GM19328 (cell line): ENCODE measurements at regions not wholly inside any gene's neighbourhood (a gene's known extent, or its start where the extent isn't known, plus 50 kb on each side); places are given as distances from the start of the nearest gene placed in this dataset.

Experiments
- ATAC-seq: cut with Tn5 transposase; IDR thresholded peaks from one replicate; pipeline ENCODE4 v1.9.1; 2021; ENCODE audit warnings: mild to moderate bottlenecking, moderate library complexity; ENCODE audit not compliant: unreplicated experiment

DNA sequence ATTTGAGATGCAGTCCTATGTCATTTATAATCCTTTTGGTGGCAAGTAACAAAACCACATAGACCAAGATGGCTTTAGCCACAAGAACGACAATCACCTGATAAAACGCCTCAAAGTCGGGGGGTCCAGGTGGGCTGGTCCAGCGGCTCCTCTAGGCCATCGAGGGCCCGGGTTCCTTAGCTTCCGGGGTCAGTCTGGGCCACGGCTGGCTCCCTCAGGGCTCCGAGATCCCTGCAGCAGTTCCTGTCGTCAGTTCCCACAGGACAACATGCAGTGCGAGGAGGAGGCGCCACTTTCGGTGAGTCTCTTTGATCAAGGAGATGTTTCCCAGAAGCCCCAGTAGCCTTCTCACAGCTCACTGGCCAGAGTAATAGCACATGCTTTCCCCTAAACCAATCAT, 574.6 kb downstream of the AACS start:
- no peak for ATAC-seq

DNA sequence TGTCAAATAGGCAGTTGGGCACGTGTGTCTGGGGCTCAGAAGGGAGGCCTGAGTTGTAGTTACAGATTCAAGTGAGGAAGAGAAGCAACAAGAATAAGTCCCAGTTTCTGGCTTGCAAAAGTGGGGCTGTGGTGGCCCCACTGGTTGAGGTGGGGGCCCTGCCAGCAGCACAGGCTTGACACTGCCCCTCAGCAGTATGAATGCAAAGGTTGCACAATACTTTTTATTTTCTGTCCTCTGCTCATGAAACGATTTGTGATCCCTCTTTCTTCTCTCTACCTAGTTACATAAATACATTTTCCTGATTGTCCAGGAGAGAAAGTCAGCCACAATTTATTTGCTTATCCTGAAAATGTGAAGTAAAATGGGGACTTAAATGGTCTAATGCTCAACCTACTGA, 577.8 kb downstream of the AACS start:
- ATAC-seq, result no peak

DNA sequence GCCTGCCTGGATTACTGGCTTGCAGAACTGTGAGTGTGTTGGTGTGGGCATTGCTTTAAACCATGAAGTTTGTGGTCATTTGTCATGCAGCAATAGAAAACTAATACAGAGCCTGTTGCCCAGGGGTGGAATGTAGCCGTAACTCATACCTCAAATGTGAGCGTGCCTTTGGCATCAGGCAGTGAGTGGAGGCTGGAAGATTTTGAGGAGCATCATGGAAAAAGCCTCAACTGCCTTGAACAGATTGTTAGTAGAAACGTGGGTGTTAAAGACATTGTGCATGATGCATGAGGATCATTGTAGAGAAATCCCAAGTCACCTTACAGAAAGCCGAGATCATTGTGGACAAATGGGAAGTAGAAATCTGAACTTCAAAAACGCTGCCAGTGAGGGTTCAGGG, 580.5 kb downstream of the AACS start:
- ATAC-seq, result no peak

DNA sequence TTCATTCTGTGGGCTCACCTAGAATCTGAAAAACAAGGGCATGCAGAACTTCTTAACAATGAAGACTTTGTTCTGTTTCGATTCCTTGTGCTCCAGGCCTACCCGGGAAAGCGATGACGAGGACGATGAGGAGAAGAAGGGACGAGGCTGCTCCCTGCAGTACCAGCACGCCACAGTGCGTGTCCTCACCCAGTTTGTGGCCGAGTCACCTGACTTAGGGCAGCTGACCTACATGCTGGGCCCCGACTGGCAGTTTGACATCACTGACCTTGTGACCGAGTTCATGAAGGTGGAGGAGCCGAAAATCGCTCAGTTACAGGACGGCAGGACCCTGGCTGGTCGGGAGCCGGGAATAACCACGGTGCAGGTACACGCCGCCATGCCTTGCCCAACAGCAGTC, 585.4 kb downstream of the AACS start:
- ATAC-seq, result no peak

DNA sequence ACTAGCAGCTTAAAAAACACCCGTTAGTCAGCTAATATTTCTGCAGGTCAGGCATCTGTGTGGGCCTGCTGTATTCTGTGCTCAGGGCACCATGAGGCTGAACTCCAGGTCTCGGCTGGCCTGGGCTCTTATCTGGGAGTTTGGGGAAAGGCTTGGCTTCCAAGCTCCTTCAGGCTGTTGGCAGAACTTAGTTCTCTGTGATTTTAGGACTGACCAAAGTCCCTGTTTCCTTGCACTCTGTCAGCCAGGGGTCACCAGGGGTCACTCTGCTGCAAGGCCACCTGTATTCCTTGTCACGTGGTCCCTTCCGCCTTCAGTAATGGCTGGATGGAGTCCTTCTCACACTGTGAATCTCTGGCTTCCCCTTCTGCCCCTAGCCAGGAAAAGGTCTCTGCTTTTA, 586.4 kb downstream of the AACS start:
- ATAC-seq, result no peak

DNA sequence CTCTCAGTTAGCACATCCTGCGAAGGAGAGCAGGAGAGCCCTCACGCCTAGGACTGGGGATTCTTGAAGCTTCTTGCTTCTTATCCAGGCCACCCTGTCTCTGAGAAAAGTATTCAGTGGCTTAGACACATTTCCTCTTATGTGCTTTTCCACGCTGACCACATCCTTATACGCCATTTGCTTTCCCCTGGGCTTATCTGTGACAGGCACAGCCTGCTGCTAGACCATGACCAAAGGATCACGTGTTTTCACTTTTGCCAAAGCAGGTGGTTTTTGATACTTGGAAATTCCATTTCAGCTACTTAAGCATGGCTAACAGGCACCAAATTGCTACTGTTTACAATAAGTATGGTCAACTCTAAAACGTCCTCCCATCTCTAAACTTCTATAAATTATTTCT, 587.4 kb downstream of the AACS start:
- ATAC-seq, result no peak

DNA sequence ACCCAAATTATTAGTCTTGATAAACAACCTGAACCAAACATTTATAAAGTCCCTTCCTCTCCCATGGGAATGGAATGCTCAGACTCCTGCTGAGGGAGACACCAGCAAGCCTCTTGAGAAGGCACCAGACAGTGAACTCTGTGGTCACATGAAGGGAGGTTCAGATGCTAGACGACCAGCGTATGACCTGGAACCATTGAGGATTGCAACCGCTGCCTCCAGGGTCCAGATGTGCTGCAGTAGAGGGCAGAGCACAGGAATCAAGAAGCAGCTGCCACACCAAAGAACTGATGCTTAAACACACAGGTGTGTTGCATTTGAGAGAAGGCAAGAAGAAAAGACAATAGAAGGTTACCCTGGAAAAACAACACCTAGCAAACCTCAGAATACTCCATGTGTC, 592.4 kb downstream of the AACS start:
- no peak for ATAC-seq

DNA sequence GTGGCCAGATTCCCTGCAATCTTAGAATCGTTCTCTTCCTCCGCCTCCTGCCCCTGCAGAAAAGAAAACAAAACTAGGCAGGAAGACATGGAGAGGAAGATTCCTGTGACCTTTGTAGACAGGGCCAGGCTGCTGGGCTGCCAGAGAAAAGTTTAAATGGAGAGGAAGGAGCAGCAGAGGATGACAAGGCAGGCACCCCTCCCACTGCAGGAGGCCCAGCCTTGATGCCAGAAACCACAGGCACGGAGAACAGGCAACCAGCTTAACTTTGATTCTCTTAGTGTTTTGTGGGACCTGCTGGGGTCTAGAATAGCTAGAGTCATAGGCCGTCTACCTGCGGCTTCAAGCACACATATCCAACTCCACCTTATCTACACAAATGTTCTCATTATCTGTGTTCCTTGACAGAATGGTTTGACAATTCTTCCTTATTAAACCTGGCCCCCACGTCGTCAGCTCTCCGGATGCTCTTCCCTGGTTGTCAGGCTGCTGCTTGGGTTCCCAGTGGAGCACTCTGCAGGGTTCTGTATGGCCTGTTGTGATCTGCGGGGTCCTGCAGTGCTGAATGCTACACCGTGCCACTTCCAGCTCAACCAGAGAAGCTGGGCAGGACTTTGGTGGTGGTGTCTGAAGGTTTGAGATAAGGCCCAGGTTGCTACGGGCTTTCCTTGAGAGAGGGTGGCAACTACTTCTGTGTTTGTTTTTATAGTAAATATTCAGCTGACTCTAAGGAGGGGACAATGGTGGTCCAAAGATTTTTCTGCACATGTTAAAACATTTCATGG, 609.5 kb downstream of the AACS start:
- no peak for ATAC-seq

DNA sequence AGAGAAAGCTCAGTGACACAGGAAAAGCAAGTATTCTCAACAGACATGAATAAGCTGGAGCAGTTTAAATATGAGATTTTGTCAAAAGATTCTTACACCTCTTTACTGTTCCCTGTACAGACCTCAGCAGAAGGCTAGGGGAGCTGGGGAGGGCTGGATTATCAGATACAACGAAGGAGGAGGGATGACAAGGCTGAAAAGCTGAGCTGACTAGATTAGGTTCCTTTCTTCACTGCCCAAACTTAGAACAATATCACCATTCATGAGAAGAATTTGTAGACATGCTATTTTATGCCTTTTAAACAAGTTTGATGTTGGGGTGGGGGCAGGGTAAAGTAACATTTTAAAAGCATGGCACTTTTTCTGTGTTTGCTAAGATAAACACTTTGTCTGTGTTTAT, 611.1 kb downstream of the AACS start:
- ATAC-seq, result no peak

DNA sequence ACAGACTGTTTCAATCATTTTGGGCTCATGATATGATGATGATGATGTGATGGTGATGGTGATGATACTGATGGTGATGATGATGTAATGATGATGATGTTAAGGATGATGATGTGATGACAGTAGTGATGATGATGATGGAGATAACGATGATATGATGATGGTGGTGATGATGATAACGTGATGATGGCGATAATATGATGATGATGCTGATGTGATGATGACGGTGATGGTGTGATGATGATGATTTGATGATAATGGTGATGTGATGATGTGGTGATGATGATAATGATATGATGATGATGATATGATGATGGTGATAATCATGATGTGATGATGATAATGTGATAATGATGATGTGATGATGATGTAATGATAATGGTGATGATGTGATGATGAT, 612.6 kb downstream of the AACS start:
- ATAC-seq, result no peak

DNA sequence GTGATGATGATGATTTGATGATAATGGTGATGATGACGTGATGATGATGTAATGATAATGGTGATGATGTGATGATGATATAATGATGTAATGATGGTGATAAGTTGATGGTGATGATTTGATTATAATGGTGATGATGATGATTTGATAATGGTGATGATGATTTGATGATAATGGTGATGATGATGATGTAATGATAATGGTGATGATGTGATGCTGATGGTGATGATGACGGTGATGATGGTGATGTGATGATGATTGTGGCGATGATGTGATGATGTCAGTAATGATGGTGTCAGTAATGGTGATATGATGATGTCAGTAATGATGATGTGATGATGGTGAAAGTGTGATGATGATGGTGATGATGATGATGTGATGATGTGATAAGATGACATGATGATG, 613.4 kb downstream of the AACS start:
- no peak for ATAC-seq

DNA sequence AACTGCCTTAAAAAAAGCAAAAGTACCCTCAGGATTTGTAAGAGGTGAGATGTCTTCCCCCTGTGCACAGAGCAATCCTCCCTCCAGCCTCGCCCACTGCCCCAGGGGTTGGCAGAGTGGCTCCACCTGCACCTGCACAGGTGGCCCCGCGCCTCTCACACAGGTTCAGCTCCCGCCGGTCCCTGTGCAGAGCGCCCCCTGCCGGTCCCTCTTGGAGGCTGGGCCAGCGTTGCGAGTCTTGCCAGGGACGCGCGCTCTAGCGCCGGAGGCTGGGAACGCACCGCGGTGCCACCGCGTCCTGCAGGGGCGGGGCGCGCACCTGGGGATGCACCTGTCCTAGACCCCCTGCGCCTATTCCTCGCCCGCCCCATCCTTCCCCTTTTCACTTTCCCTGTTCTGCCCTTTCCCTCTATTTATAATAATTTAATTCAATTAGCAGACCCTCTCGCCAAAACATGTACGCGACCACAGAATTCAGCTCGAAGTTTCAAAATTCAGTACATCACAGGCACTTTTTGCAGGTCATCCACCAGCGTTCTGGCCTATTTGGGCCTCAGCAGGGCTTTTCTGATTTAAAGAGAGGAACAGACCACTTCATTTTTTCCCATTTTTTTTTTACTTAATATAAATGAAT, 618.6 kb downstream of the AACS start:
- no peak for ATAC-seq

DNA sequence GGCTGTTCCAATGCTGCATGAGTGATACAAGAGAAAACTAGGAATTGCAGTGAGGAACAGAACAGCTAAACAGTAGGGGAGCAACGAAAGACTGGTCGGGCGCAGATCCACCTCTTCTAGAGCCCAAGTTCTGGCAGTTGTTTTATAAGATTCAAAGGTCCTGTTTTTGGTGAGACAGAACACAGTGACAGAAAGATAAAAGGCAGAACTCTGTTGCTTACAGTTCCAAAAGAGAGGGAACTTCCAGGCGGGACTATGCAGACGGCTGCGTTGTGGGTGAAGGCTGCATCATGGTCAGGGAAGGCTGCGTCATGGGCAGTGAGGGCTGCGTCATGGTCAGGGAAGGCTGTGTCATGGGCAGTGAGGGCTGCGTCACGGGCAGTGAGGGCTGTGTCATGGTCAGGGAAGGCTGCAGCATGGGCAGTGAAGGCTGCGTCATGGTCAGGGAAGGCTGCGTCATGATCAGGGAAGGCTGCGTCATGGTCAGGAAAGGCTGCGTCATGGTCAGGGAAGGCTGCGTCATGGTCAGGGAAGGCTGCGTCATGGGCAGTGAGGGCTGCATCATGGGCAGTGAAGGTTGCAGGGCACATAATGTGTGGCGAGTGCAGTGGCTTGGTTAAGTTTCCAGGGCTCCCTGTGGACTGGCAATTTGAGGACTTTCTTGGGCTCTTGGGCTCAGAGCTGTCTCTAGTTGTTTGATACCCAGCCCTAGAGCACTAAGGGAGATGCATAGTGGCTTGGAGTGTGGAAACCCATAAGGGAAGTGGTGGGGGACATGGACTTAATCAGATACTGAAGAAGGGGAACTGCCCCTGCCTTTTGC, 619.9 kb downstream of the AACS start:
- ATAC-seq, result no peak

DNA sequence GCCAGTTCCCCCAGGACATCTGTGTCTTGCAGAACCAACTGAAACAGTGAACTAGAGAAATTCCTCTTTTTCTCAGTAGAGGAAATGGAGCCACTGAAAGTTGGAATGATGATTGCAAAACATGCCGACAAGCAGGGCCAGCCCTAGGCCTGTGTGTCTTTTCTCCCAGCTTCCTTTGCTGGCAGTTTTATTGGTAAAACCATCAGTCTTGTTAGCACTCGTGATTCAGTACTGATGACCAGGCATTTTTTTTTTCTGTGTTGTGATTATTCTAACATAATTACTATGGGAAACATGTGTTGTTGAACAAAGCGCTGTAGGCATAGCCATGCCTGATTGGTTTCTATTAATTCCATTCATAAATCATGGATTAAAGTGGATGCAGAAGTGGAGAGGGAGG, 620.7 kb downstream of the AACS start:
- no peak for ATAC-seq

DNA sequence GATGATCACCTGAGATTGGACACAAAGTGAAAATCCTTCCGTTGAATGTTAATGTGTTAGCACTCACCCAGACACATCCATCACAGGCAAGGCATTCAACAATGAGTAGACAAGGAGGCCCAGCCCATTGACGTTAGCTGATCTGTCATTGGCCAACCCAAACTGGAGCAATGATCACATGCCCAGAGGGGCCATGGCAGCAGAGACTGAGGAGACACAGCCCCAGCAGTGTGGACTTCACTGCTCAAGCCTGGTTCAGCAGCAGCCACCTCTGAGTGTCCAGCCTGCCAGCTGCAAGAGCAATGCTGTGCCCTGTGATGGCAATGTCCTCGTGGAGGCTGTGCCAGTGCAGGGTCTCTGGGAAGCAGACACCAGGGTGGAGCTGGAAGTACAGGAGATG, 622.2 kb downstream of the AACS start:
- ATAC-seq, result no peak

DNA sequence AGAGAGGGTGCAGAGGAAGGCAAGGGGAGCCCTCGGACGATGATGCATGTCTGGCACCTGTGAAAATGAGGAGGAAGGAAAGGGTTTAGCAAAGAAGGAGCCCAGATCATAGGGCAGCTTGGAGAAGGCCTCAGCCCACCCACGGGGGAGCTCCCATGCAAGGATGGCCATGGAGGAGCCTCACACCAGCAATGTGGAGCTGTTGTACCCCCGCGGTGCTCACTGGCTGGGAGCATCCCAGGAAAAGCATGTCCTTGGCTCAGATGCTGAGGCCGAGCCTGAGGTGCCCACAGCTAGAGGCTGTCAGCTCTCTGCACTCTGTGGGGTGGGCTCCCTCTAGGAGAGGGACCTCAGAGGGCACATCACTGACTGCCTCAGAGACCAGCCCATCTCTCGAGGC, 622.6 kb downstream of the AACS start:
- ATAC-seq, result no peak

DNA sequence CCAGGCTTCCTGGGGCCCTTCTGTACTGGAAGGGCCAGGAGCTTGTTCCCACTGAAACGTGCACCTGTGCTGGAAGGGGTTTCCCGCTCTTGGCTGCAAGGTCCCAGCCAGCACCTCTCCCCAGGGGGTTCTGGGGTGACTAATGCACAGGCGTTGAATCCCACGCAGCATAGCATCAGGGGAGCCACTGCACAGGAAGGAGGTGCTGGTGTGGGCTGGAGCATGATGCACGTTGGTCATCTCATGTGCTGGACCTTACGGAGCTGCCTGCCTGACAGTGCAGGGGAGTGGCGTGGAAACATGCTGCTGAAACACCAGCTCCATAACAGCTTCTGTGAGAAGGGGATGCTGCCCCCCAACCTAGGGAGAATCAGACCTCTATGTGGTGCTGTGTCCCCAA, 623.0 kb downstream of the AACS start:
- ATAC-seq, result no peak

DNA sequence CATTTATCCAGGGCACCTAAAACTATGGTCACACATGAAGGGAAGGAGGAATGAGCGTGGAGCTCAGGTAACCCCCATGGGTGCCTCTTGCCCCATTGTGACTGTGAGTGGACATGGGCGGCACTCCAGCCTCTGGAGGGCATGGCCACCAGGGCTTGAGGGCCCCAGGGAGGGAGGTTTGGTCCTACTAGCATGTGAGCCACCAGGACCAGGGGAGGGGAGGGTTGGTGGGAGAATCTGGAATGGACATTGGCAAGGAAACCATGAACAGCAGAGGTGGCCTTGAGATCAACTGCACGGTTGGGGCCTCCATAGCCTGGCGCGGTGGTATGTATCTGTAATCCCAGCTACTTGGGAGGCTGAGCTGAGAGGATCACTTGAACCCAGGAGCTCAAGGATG, 623.6 kb downstream of the AACS start:
- ATAC-seq, result no peak

DNA sequence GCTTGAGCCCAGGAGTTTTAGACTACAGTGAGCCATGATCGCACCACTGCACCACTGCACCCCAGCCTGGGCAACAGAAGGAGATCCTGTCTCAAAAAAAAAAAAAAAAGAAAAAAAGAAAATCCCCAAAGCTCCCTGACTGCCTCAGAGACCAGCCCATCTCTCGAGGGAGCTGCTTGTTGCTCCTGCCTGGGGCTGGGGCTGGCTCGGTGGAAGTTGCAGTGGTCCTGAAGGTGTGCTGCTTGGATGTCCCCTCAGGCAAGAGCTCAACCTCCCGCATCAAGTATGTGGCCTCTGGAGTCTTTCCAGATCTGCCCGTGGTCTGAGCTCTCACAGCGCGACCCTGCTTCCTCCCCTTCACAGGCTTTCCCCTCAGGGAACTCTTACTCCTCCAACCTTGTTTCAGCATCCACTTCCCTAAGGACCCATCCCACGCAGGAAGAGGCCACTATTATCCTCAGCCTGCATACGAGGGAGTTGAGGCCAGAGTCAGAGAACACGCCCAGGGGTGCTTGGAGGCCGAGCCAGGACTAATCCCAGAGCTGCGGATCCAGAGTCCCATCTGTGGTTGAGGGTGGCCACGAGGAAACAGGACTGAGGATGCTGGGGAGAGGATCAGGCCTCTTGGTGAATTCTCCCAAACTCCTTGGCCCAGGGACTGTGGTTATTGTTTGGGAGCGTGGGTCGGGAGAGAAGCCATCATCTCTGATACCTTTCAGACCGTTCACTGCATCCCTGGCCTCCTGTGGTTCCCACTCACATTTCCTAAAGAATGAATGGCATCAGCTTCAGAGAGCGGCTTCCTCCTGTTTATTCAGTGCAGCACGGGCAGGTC, 624.6 kb downstream of the AACS start:
- no peak for ATAC-seq

DNA sequence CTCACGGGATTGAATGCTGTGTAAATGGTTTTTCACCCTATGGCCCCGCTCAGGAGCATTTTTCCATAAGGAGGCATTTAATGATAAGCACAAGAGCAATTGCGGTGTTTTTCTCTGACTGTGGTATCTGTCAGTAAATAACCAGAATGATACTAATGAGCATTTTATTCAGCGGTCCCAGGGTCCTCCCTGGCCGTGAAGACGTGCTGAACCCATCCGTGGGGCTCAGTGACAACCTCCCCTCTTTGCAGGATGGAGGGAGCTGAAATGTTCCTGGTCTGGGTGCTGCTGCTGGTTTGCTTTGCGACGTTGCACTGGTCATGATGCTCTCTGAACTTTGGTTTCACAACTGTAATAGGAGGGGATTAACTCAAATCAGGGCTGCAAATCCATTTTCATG, 625.6 kb downstream of the AACS start:
- ATAC-seq, result no peak

DNA sequence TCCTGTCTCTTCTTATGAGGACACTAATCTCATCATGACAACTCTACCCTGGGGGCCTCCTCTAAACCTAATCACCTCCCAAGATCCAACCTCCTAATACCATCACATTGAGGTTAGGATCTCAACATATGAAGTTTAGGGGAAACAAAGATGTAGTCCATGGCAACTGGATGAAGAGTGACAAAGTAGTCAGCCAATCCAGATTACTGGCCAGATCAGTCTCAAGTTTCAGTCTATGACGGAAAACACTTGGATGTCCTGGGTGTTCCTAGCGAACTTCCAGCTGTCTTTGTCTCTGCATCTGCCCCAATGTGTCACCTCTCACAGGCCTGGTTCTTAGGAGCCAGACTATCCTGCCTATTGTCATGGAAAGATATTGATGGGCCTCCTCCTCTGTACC, 630.8 kb downstream of the AACS start:
- no peak for ATAC-seq
